Nephron progenitor cell (in vitro differentiated cells): ENCODE measurements at regions not wholly inside any gene's neighbourhood (a gene's known extent, or its start where the extent isn't known, plus 50 kb on each side); places are given as distances from the start of the nearest gene placed in this dataset.

Experiments used
- DNase-seq: peaks from one replicate; pipeline ENCODE4 v3.0.0; 2021
- H3K27ac Mint-ChIP-seq: 2 replicates; pipeline ENCODE4 v1.8.0; 2021; ENCODE audit warnings: mild to moderate bottlenecking, moderate library complexity, mixed read lengths
- H3K27me3 Mint-ChIP-seq: 2 replicates; pipeline ENCODE4 v1.8.0; 2021; ENCODE audit warnings: mild to moderate bottlenecking, low read depth, mixed read lengths; ENCODE audit not compliant: poor library complexity
- H3K36me3 Mint-ChIP-seq: 2 replicates; pipeline ENCODE4 v1.8.0; 2021; ENCODE audit warnings: low read depth, mixed read lengths
- H3K4me1 Mint-ChIP-seq: 2 replicates; pipeline ENCODE4 v1.8.0; 2021; ENCODE audit warnings: mixed read lengths
- H3K4me3 Mint-ChIP-seq: 2 replicates; pipeline ENCODE4 v1.8.0; 2021; ENCODE audit warnings: mild to moderate bottlenecking, moderate library complexity, mixed read lengths
- H3K9me3 Mint-ChIP-seq: 2 replicates; pipeline ENCODE4 v1.8.0; 2021; ENCODE audit warnings: mild to moderate bottlenecking, moderate library complexity, mixed read lengths
- TF ChIP-seq, protein P1 (sequence below): fragments of 200-600 bp; sonication (generic); IDR thresholded peaks from 2 replicates; pipeline ENCODE4 v1.5.0; 2021; ENCODE audit warnings: antibody characterized with exemption

DNA sequence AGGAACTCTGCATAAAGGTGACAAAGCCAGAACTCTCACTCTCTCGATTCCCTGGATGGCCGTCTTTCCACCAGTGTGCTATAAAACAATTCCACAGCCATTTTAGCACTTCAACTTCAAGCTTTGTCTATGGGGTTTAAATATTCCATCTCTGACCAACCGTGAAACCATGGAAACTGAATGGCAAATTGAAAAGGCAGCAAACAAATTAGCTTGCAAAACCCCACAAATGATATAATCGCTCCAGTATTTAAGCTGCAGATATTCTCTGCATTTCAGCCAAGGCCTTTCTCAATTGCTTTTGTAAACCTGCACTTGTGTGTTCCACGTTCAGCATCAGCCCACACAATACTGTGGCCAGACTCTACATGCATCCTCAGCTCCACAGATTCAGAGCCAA is 131.7 kb upstream of the ISX start:
- no peak overlapping the region for H3K27ac Mint-ChIP-seq
- H3K4me3 Mint-ChIP-seq = no peak overlapping the region
- H3K27me3 Mint-ChIP-seq = peaks cover 15% of the 10 kb centered on the region
- TF ChIP-seq, protein P1, sequence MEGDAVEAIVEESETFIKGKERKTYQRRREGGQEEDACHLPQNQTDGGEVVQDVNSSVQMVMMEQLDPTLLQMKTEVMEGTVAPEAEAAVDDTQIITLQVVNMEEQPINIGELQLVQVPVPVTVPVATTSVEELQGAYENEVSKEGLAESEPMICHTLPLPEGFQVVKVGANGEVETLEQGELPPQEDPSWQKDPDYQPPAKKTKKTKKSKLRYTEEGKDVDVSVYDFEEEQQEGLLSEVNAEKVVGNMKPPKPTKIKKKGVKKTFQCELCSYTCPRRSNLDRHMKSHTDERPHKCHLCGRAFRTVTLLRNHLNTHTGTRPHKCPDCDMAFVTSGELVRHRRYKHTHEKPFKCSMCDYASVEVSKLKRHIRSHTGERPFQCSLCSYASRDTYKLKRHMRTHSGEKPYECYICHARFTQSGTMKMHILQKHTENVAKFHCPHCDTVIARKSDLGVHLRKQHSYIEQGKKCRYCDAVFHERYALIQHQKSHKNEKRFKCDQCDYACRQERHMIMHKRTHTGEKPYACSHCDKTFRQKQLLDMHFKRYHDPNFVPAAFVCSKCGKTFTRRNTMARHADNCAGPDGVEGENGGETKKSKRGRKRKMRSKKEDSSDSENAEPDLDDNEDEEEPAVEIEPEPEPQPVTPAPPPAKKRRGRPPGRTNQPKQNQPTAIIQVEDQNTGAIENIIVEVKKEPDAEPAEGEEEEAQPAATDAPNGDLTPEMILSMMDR = no peak
- H3K36me3 Mint-ChIP-seq = no peaks in the 10 kb centered on the region
- no peaks in the 10 kb centered on the region for H3K4me1 Mint-ChIP-seq
- peaks cover 18% of the 10 kb centered on the region for H3K9me3 Mint-ChIP-seq
- no peak for DNase-seq

DNA sequence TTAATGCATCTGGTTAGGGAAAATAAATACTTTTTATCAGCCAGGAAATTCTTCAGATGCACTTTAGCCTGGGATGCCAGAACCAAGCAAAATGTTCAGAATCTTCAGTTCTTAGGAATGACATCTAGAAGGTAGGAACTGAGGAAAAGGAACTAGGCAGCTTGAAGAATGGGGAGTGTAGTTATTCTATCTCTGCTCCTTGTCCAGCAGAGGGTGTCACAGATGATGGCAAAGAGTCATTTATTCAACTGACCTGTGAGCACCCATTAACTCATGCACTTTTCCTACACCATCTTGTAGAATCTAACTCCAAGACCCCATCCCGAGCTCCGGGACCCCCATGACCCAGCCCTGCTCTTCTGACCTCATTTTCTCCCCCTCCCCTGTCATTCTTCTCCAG is 122.1 kb upstream of the ISX start:
- Mint-ChIP-seq H3K36me3 (no peaks in the 10 kb centered on the region), H3K9me3 (peaks cover 12% of the 10 kb centered on the region), H3K4me3 (no peak overlapping the region), H3K27me3 (peaks cover 6% of the 10 kb centered on the region), H3K4me1 (no peaks in the 10 kb centered on the region), H3K27ac (no peak overlapping the region)
- no peak for DNase-seq
- TF ChIP-seq, protein P1 = no peak

DNA sequence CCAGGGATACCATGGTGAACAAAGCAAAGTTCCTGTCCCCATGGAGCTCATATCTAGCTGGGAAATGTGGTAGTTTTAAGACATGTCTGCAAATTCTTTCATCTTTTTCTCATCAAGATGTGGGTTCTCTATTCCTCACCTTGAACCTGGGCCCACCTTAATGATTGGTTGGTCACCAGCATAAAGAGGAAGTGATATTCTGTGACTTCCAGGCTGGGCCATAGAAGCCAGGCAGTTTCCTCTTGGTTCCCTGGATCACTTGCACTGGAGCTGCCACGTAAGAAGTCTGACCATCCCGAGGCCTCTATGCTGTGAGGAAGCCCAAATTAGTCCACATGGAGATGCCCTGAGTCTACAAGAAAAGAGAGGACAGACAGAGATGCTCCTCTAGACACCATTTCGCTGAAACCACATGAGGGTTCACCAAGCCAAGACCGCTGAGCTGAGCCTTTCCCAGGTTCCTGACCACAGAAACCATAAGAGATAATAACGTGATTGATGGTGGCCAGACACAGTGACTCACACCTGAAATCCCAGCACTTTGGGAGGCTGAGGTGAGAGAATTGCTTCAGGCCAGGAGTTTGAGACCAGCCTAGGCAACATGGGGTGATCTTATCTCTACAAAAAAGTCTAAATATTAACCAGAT is 119.5 kb upstream of the ISX start:
- Mint-ChIP-seq H3K27me3 (peaks cover 13% of the 10 kb centered on the region), H3K4me1 (peaks cover 11% of the 10 kb centered on the region), H3K9me3 (no peaks in the 10 kb centered on the region), H3K27ac (no peak overlapping the region), H3K4me3 (no peak overlapping the region), H3K36me3 (no peaks in the 10 kb centered on the region)
- TF ChIP-seq, protein P1 = no peak
- no peak for DNase-seq

DNA sequence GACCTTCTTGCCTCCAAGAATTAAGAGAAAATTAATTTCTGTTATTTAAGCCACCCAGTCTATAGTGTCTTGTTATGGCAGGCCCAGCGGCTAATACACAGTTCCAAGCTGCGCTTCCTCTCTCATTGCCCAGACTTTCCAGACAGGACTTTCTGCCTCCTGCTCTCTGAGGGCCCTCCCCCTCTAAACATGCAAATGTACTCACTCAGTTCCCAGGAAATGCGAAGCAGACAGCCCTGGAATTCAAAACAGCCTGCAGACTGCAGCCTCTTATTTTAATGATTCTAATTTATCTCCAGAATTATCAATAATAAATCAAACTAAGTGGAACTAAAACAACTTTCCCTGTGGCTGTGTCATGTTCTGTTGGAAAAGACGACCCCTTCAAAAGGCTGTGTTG is 115.5 kb upstream of the ISX start:
- TF ChIP-seq, protein P1 = no peak
- Mint-ChIP-seq H3K27ac (no peak overlapping the region), H3K9me3 (no peaks in the 10 kb centered on the region), H3K4me3 (no peak overlapping the region), H3K27me3 (peaks cover 11% of the 10 kb centered on the region), H3K36me3 (no peaks in the 10 kb centered on the region), H3K4me1 (peaks cover 11% of the 10 kb centered on the region)
- DNase-seq = peak; percentile 18

DNA sequence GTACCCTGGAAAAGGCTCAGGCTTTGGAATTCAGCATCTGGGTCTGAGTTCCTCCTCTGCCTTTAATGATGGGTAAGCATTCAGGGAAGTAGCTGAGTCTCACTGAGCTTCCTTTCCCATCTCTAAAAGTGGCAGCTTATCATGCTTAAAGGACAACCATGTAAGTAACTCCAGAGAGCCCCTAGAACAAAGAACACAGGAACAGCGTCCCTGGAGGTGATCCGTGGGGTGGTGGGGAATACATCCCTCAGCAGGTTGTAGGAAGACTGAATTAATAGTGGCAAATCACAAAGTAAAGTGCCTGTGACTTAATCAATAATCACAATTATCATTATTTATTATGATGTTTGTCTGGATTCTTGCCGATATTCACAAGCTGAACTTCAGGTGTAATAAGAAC is 114.7 kb upstream of the ISX start:
- Mint-ChIP-seq H3K9me3 (no peaks in the 10 kb centered on the region), H3K27me3 (peaks cover 11% of the 10 kb centered on the region), H3K4me3 (no peak overlapping the region), H3K27ac (no peak overlapping the region), H3K4me1 (peaks cover 11% of the 10 kb centered on the region), H3K36me3 (no peaks in the 10 kb centered on the region)
- no peak for DNase-seq
- TF ChIP-seq, protein P1 = no peak

DNA sequence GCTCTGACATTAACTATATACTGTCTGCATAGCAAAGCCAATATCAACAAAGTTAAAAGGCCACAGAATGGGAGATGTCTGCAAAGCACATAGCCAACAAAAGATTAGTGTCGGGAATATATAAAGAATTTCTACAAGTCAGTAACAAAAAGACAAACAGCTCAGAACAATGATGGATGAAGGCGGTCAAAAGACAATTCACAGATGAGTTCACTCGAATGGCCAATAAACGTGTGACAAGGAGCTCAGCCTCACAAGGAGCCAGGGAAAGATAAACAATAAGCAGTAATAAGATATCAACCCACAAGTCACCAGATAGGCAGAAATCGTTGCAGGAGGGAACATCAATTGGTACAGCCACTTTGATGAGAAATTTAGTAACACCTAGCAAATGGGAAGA is 106.0 kb upstream of the ISX start:
- Mint-ChIP-seq H3K27me3 (peaks cover 12% of the 10 kb centered on the region), H3K36me3 (no peaks in the 10 kb centered on the region), H3K4me1 (peaks cover 8% of the 10 kb centered on the region), H3K9me3 (peaks cover 4% of the 10 kb centered on the region), H3K27ac (no peak overlapping the region), H3K4me3 (no peak overlapping the region)
- DNase-seq = no peak
- TF ChIP-seq, protein P1 = no peak
